ENCODE measurements at regions not wholly inside any gene's neighbourhood (a gene's known extent, or its start where the extent isn't known, plus 50 kb on each side); places are given as distances from the start of the nearest gene placed in this dataset.

GRCh38 chr14:105926373-105927095 lies 400.2 kb downstream of the TMEM121 start:
- no peak for TF ChIP-seq POLR2A (IDR thresholded peaks at IDR 0.05)
- no peak for TF ChIP-seq CTCF (IDR thresholded peaks at IDR 0.05)

Data from heart left ventricle (tissue), 13 donors.